Small intestine (tissue), 7 donors: ENCODE measurements at regions not wholly inside any gene's neighbourhood (a gene's known extent, or its start where the extent isn't known, plus 50 kb on each side); places are given as distances from the start of the nearest gene placed in this dataset.

Experiments
- DNase-seq, 2 donors: peaks; one replicate each; pipeline versions ENCODE4 v3.0.0 to v3.0.0-alpha.2; 2013
- FAIRE-seq: peaks from 2 replicates; lab custom pipeline; 2012; peaks lifted over from hg19 to GRCh38; lab: Jason Lieb, UNC
- H3K27ac ChIP-seq, 3 donors: one replicate each; pipeline ENCODE4 v1.5.1; 2013; ENCODE audit warnings: low read length in 2 of 3, mild to moderate bottlenecking in 2 of 3, control low read depth in 1 of 3, inconsistent platforms in 1 of 3, low read depth in 1 of 3, moderate library complexity in 1 of 3
- H3K27me3 ChIP-seq, 3 donors: one replicate each; pipeline ENCODE4 v1.6.1; 2013; ENCODE audit warnings: low read length in 3 of 3, inconsistent platforms in 1 of 3; ENCODE audit not compliant: control insufficient read depth in 3 of 3, insufficient read depth in 3 of 3
- H3K36me3 ChIP-seq, 3 donors: one replicate each; pipeline ENCODE4 v1.6.1; 2013; ENCODE audit warnings: low read length in 3 of 3, inconsistent platforms in 1 of 3, low read depth in 1 of 3, mild to moderate bottlenecking in 1 of 3, moderate library complexity in 1 of 3; ENCODE audit not compliant: control insufficient read depth in 3 of 3, insufficient read depth in 2 of 3
- H3K4me1 ChIP-seq, 3 donors: one replicate each; pipeline ENCODE4 v1.6.1; 2013; ENCODE audit warnings: low read length in 2 of 3, inconsistent platforms in 1 of 3, low read depth in 1 of 3, mild to moderate bottlenecking in 1 of 3, moderate library complexity in 1 of 3; ENCODE audit not compliant: control insufficient read depth in 3 of 3, insufficient read depth in 2 of 3
- H3K4me3 ChIP-seq, 3 donors: one replicate each; pipeline ENCODE4 v1.5.1; 2013; ENCODE audit warnings: low read length in 3 of 3, control low read depth in 1 of 3, inconsistent platforms in 1 of 3, low read depth in 1 of 3, mild to moderate bottlenecking in 1 of 3, moderate library complexity in 1 of 3
- H3K9me3 ChIP-seq, 2 donors: one replicate each; pipeline ENCODE4 v1.6.1; 2013; ENCODE audit warnings: low read depth in 1 of 2, low read length in 1 of 2; ENCODE audit not compliant: control insufficient read depth in 2 of 2, insufficient read depth in 1 of 2
- WGBS, 3 donors: extraction: QIAGEN DNeasy Blood & Tissue Kit; methylation state at CpG; one replicate each; pipeline ENCODE4 v1.1.7; 2013; 5-methylcytosine and 5-hydroxymethylcytosine counted together
- donor health status: healthy with polysubstance abuse.
- donor health status: control.
- donor health status: control.
- donor health status: Bipolar disorder and iron deficiency.
- donor health status: healthy.

- H3K9me3 ChIP-seq: peaks cover 0 to 2% of the 10 kb centered on the region in 2 donors
- H3K4me3 ChIP-seq: no peak overlapping the region
- FAIRE-seq (no peak), DNase-seq (no peak)
- no peak overlapping the region for H3K27ac ChIP-seq
- H3K36me3 ChIP-seq: no peaks in the 10 kb centered on the region
- no peaks in the 10 kb centered on the region for H3K4me1 ChIP-seq
- WGBS, 3 donors: 85 to 96% (median 88%) methylated on average over 2 of the region's 2 CpGs
- peaks cover 0 to 2% (median 0%) of the 10 kb centered on the region in 3 donors for H3K27me3 ChIP-seq
Measured at GRCh38 chr20:11852189-11852588, 65.5 kb upstream of the BTBD3 start.

GRCh38 chr20:11852811-11853210, 64.9 kb upstream of the BTBD3 start:
- peaks cover 0 to 2% (median 0%) of the 10 kb centered on the region in 3 donors for H3K27me3 ChIP-seq
- FAIRE-seq (no peak), DNase-seq (no peak)
- no peak overlapping the region for H3K27ac ChIP-seq
- H3K36me3 ChIP-seq: no peaks in the 10 kb centered on the region
- no peak overlapping the region for H3K4me3 ChIP-seq
- WGBS, 3 donors: 50 to 88% (median 79%) methylated on average over 1 of the region's 1 CpG
- H3K9me3 ChIP-seq: peaks cover 0 to 2% of the 10 kb centered on the region in 2 donors
- H3K4me1 ChIP-seq: no peaks in the 10 kb centered on the region

GRCh38 chr20:11853359-11853758, 64.3 kb upstream of the BTBD3 start:
- Histone ChIP-seq H3K4me1 (no peaks in the 10 kb centered on the region), H3K4me3 (no peak overlapping the region), H3K27me3 (peaks cover 0 to 2% (median 0%) of the 10 kb centered on the region in 3 donors), H3K9me3 (peaks cover 0 to 2% of the 10 kb centered on the region in 2 donors), H3K27ac (no peak overlapping the region), H3K36me3 (no peaks in the 10 kb centered on the region)
- no peak for FAIRE-seq
- DNase-seq: no peak

DNA sequence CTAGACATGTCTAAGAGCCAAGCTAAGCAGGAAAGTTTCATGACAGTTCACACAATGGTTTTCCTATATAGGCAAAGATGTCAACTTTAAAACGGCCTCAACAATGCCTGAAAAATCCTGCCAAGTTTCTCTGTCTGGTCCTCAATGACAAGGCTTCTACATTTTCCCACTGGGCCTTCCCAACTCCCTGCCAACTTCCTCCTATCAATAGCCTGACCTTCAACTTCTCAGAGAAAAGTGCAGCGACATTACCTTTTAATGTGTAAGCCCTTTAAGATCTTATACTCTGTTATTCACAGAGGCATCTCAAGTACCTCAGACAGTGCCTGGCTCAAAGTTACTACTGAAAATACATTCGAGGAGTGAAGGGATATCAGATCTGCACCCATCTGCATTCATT, 56.2 kb upstream of the BTBD3 start:
- Histone ChIP-seq H3K9me3 (no peaks in the 10 kb centered on the region), H3K27me3 (no peaks in the 10 kb centered on the region), H3K36me3 (no peaks in the 10 kb centered on the region), H3K27ac (no peak overlapping the region), H3K4me1 (no peaks in the 10 kb centered on the region), H3K4me3 (no peak overlapping the region)
- no peak for FAIRE-seq
- no peak for DNase-seq
- WGBS, 3 donors: 32 to 57% (median 35%) methylated on average over 3 of the region's 3 CpGs

- H3K4me3 ChIP-seq: no peak overlapping the region
- FAIRE-seq: no peak
Measured at GRCh38 chr20:11867291-11867919, 50.3 kb upstream of the BTBD3 start.

More at GRCh38 chr20:11867291-11867919, 50.3 kb upstream of the BTBD3 start:
- Histone ChIP-seq H3K4me1 (no peaks in the 10 kb centered on the region), H3K27ac (no peak overlapping the region), H3K36me3 (no peaks in the 10 kb centered on the region), H3K9me3 (no peaks in the 10 kb centered on the region), H3K27me3 (no peaks in the 10 kb centered on the region)
- 72 to 80% (median 77%) methylated on average over 6 of the region's 6 CpGs for WGBS, 3 donors
- no peak for DNase-seq
